T-helper 1 cell treated with Interleukin-12 subunit alpha and Interleukin-12 subunit beta and Interleukin-4 antibody, amounts not matched to agents 30 ng/mL and 1 ng/mL, for 36 hours (primary cell): ENCODE measurements at regions not wholly inside any gene's neighbourhood (a gene's known extent, or its start where the extent isn't known, plus 50 kb on each side); places are given as distances from the start of the nearest gene placed in this dataset.

ENCODE experiments used
- intact Hi-C: fragments of 100-400 bp; cut with micrococcal nuclease; formaldehyde crosslinking; loops from one replicate; pipeline ENCODE4 v1.15.1; 2024

- intact Hi-C loops, result no loop called here
Observed at GRCh38 chr1:218135371-218135770, 149.7 kb upstream of the RRP15 start.

GRCh38 chr1:218139761-218140160 is 145.3 kb upstream of the RRP15 start:
- intact Hi-C loops, result no loop called here

- intact Hi-C loops, result no loop called here
Observed at GRCh38 chr1:218156595-218156994, 128.5 kb upstream of the RRP15 start.

- intact Hi-C loops, result loop anchor here (10.0 kb wide), 1 partner anchor 529 kb away; the partner anchor contains the start of genes GPATCH2 and SPATA17
Observed at GRCh38 chr1:218163371-218163770, 121.7 kb upstream of the RRP15 start.

GRCh38 chr1:218164111-218164929 is 120.8 kb upstream of the RRP15 start:
- intact Hi-C loops, result loop anchor here (10.0 kb wide), 1 partner anchor 530 kb away; the partner anchor contains the start of genes GPATCH2 and SPATA17

- intact Hi-C loops, result loop anchor here (5.0 to 10.0 kb wide), 3 partner anchors 182 to 1028 kb away; partner anchors contain the start of genes GPATCH2, SPATA17 and TGFB2
Observed at GRCh38 chr1:218164930-218165700, 120.0 kb upstream of the RRP15 start.

GRCh38 chr1:218165701-218166114 is 119.4 kb upstream of the RRP15 start:
- intact Hi-C loops, result loop anchor here (5.0 to 10.0 kb wide), 3 partner anchors 182 to 1028 kb away; partner anchors contain the start of genes GPATCH2, SPATA17 and TGFB2

GRCh38 chr1:218166268-218166945 is 118.7 kb upstream of the RRP15 start:
- intact Hi-C loops, result loop anchor here (5.0 to 10.0 kb wide), 3 partner anchors 181 to 1029 kb away; partner anchors contain the start of genes GPATCH2, SPATA17 and TGFB2

- intact Hi-C loops, result loop anchor here (10.0 kb wide), 1 partner anchor 407 kb away; no protein-coding TSS in a partner anchor
Observed at GRCh38 chr1:218171302-218171893, 113.7 kb upstream of the RRP15 start.

- intact Hi-C loops, result no loop called here
Observed at GRCh38 chr1:218182455-218182854, 102.6 kb upstream of the RRP15 start.

GRCh38 chr1:218200979-218201378 is 84.1 kb upstream of the RRP15 start:
- intact Hi-C loops, result no loop called here

GRCh38 chr1:218201601-218202000 is 83.5 kb upstream of the RRP15 start:
- intact Hi-C loops, result no loop called here

GRCh38 chr1:218205721-218206120 is 79.4 kb upstream of the RRP15 start:
- intact Hi-C loops, result no loop called here

- intact Hi-C loops, result no loop called here
Observed at GRCh38 chr1:218207194-218207593, 77.9 kb upstream of the RRP15 start.

GRCh38 chr1:218209351-218209861 is 75.7 kb upstream of the RRP15 start:
- intact Hi-C loops, result no loop called here

- intact Hi-C loops, result no loop called here
Observed at GRCh38 chr1:218211241-218211640, 73.9 kb upstream of the RRP15 start.

- intact Hi-C loops, result no loop called here
Observed at GRCh38 chr1:218217040-218217439, 68.1 kb upstream of the RRP15 start.

- intact Hi-C loops, result no loop called here
Observed at GRCh38 chr1:218219460-218219859, 65.6 kb upstream of the RRP15 start.

- intact Hi-C loops, result no loop called here
Observed at GRCh38 chr1:218224101-218224500, 61.0 kb upstream of the RRP15 start.

GRCh38 chr1:218226005-218226404 is 59.1 kb upstream of the RRP15 start:
- intact Hi-C loops, result no loop called here
